WERI-Rb-1 (cell line): ENCODE measurements at regions not wholly inside any gene's neighbourhood (a gene's known extent, or its start where the extent isn't known, plus 50 kb on each side); places are given as distances from the start of the nearest gene placed in this dataset.

Experiments
- DNase-seq: peaks from one replicate; pipeline ENCODE4 v3.0.0-alpha.2; 2020
- H3K27ac ChIP-seq: fragments of 250-450 bp; sonication (Bioruptor Pico); 2 replicates; pipeline ENCODE4 v1.5.1; 2020; ENCODE audit warnings: mild to moderate bottlenecking, moderate library complexity
- H3K27me3 ChIP-seq: fragments of 250-450 bp; sonication (Bioruptor Pico); 2 replicates; pipeline ENCODE4 v1.5.1; 2021; ENCODE audit warnings: mild to moderate bottlenecking, low read depth, moderate library complexity; ENCODE audit not compliant: insufficient read depth, severe bottlenecking
- H3K36me3 ChIP-seq: fragments of 250-450 bp; sonication (Bioruptor Pico); 2 replicates; pipeline ENCODE4 v1.5.1; 2020; ENCODE audit warnings: mild to moderate bottlenecking, moderate library complexity
- H3K4me3 ChIP-seq: 2 replicates; pipeline ENCODE4 v1.5.1; 2011; ENCODE audit warnings: low read depth, mild to moderate bottlenecking, control low read depth, low read length
- H3K9me3 ChIP-seq: fragments of 250-450 bp; sonication (Bioruptor Pico); 2 replicates; pipeline ENCODE4 v1.5.1; 2021; ENCODE audit warnings: mild to moderate bottlenecking, moderate library complexity; ENCODE audit not compliant: severe bottlenecking
- TF ChIP-seq, protein P1 (sequence below): IDR thresholded peaks from 2 replicates; pipeline ENCODE4 v1.5.1; 2011; ENCODE audit warnings: low read depth, mild to moderate bottlenecking, control low read depth, inconsistent platforms, low read length

GRCh38 chr2:238595750-238596570 is 169.2 kb downstream of the ASB1 start:
- no peak for DNase-seq
- H3K4me3 ChIP-seq = no peak overlapping the region
- H3K27ac ChIP-seq = no peak overlapping the region
- H3K27me3 ChIP-seq = peaks cover 84% of the 10 kb centered on the region
- no peaks in the 10 kb centered on the region for H3K9me3 ChIP-seq
- TF ChIP-seq, protein P1, sequence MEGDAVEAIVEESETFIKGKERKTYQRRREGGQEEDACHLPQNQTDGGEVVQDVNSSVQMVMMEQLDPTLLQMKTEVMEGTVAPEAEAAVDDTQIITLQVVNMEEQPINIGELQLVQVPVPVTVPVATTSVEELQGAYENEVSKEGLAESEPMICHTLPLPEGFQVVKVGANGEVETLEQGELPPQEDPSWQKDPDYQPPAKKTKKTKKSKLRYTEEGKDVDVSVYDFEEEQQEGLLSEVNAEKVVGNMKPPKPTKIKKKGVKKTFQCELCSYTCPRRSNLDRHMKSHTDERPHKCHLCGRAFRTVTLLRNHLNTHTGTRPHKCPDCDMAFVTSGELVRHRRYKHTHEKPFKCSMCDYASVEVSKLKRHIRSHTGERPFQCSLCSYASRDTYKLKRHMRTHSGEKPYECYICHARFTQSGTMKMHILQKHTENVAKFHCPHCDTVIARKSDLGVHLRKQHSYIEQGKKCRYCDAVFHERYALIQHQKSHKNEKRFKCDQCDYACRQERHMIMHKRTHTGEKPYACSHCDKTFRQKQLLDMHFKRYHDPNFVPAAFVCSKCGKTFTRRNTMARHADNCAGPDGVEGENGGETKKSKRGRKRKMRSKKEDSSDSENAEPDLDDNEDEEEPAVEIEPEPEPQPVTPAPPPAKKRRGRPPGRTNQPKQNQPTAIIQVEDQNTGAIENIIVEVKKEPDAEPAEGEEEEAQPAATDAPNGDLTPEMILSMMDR = no peak
- no peaks in the 10 kb centered on the region for H3K36me3 ChIP-seq

DNA sequence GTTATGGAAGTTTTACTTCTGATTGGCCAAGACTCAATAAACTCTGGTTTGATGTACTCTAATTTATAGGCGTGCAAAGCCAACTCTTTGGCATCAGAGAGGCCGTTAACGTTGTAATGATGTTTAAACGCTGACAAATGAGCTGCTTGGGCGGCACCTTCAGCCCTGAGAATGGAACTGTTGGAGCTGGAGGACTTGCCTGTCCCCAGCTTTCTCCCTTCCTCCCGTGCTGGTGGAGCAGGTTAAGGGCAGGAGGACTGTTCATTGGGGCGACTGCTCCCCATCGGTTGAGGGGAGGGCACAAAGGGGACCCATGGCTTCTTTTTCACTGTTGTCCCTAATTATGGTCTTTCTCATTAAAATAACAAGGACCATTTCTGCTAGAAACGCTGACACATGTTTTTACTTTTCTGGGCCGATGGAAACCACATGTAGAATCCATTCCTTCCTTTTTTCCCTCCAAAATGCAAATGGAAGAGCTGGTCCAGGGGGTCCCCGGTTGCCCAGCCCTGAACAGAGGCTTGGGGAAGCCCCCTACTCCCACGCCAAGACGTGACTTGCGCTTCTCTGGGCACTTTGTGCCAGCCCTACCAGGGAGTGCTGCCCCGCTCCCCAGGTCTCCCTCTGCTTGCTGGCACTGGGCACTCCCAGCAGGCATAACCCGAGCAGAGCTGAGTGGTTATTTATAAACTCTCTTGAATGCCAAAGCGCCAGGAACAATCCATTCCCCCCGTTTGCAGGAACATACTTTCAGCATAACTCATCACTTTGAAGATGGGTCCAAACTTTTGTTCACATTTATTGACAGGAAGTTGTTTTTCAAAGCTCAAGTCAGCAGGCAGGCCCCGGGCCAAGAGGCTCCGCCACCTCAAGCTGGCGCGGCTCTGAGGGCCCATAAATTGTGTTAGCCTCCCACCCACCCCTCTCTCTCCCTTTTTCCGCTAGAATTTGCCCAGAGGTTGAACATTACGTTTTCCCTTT is 170.1 kb downstream of the ASB1 start:
- Histone ChIP-seq H3K27ac (no peak overlapping the region), H3K4me3 (no peak overlapping the region), H3K9me3 (no peaks in the 10 kb centered on the region), H3K27me3 (peaks cover 87% of the 10 kb centered on the region), H3K36me3 (no peaks in the 10 kb centered on the region)
- TF ChIP-seq, protein P1 = no peak
- no peak for DNase-seq

DNA sequence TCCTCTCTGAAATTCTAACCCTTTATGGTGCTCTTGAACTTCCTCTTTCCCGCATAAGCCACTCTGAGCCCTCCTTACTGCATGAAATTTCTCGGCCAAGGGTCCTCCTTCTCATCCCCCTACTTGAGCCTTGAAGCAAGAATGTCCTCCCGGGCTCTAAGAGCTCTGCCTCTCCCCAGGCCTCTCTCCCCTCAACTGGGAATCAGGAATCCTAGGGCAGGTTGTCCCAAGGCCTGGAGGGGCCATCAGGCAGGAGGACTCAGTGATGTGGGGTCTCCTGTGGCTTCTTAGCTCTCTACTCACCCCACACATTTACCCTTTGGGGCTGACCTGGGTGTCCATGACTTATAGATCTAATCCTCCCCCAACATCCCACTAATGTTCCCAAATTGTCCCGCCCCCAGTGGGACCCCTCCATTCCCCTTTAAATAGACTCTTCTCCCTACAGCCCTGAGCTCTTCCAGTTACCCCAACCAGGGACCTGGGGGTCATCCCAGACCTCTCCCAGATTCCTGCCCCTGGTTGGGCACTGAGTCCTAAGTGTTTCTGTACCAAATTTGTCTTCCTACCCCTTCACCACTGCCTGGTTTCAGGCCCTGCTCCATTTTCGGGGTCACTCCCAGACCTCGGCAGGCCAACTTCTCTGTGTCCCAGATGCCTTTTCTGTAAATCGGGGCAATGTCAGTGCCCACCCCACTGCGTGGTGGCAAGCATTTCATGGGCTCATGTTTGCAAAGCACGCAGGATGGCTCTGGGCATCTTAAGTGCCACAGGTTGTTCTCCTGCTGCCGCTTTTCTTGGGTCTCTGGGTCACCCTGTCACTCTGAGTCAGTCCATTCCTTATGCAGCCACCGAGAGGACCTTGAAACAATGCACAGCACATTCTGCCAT is 171.2 kb downstream of the ASB1 start:
- no peaks in the 10 kb centered on the region for H3K36me3 ChIP-seq
- no peak overlapping the region for H3K27ac ChIP-seq
- TF ChIP-seq, protein P1 = no peak
- peaks cover 98% of the 10 kb centered on the region for H3K27me3 ChIP-seq
- no peak for DNase-seq
- H3K4me3 ChIP-seq = no peak overlapping the region
- H3K9me3 ChIP-seq = no peaks in the 10 kb centered on the region

- Histone ChIP-seq H3K27me3 (peaks cover 92% of the 10 kb centered on the region), H3K36me3 (no peaks in the 10 kb centered on the region), H3K9me3 (no peaks in the 10 kb centered on the region), H3K27ac (no peak overlapping the region), H3K4me3 (no peak overlapping the region)
- TF ChIP-seq, protein P1 = no peak
- no peak for DNase-seq
These were observed 172.2 kb downstream of the ASB1 start for GRCh38 chr2:238598802-238599530.
